ENCODE measurements at regions not wholly inside any gene's neighbourhood (a gene's known extent, or its start where the extent isn't known, plus 50 kb on each side); places are given as distances from the start of the nearest gene placed in this dataset.

GRCh38 chr18:76594966-76595365, 99.9 kb upstream of the ZNF516 start:
- DNase-seq = no peak

DNA sequence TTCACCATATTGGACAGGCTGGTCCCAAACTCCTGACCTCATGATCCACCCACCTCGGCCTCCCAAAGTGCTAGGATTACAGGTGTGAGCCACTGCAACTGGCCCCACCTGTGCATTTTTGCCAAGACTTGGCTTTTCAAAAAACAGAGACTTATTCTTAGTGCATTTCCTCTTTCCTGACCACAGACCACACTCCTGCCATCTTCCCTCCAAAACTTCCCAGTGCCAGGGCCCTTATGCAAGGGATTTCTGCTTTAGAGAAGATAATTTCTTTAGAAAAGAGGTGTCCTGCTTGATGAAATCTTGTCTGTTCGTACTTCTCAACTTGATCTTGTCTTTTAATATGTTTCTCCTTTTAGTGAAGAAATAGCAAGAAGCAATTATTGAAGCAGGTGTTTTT, 98.8 kb upstream of the ZNF516 start:
- DNase-seq = no peak

DNA sequence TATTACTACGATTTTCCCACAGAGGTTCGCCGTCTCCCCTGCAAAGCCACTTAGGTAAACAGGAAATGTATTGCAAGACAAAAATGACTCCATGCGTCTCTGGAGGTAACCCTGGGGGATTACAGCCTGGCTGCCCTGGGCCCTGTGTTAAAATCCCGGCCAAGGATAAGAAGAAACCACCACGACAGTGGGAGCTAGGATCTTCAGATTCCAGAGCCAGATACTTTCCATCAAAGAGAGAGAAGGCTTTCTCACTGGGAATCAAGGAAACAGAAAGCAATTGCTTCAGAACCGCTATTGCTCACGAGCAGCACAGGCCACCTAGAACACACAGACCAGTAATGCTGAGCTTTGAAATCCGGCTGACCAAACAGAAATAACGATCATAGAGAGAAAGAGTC, 97.9 kb upstream of the ZNF516 start:
- DNase-seq = no peak

DNA sequence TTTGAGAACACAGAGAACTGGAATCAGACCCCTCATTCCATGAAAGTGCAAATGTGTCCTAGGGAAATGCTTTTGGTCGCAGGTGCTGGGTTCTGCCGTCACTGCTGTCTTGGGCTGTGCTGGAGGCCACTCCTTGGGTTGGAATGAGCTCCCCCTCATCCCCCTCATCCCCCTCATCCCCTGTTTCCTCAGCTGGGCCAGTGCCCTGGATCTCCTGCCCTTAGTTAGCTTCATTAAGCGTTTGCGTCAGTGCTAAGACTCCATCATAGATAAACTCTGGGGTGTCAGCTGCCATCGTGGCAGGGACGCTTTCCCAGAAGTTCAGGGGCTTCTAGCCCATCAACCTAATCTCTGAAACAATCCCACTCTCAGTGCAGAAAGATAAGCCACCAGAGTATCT, 97.1 kb upstream of the ZNF516 start:
- no peak for DNase-seq

DNA sequence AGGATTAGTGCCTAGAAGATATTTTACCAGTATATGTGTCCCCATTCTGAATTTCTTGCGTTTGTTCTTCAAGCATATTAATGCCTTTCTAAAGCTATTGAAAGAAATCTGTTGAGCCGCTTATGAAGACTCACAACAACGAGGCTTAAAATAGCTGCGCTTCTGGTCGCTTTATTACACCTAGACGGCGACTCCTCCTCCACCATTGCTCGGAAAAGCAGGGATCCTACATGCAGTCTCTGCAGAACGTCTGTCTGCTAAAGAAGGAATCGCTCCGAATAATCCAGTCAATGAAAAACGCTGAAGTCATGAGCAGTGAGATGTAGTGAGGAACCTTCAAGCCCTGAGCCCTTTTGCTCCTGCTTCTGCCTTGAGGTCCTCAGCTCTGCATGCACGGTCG, 94.8 kb upstream of the ZNF516 start:
- DNase-seq = no peak

GRCh38 chr18:76589316-76589715, 94.3 kb upstream of the ZNF516 start:
- DNase-seq = no peak

GRCh38 chr18:76588601-76589226, 93.7 kb upstream of the ZNF516 start:
- DNase-seq = no peak

GRCh38 chr18:76587879-76588271, 92.8 kb upstream of the ZNF516 start:
- DNase-seq = no peak

- DNase-seq = no peak
Observed at GRCh38 chr18:76587147-76587878, 92.3 kb upstream of the ZNF516 start.

DNA sequence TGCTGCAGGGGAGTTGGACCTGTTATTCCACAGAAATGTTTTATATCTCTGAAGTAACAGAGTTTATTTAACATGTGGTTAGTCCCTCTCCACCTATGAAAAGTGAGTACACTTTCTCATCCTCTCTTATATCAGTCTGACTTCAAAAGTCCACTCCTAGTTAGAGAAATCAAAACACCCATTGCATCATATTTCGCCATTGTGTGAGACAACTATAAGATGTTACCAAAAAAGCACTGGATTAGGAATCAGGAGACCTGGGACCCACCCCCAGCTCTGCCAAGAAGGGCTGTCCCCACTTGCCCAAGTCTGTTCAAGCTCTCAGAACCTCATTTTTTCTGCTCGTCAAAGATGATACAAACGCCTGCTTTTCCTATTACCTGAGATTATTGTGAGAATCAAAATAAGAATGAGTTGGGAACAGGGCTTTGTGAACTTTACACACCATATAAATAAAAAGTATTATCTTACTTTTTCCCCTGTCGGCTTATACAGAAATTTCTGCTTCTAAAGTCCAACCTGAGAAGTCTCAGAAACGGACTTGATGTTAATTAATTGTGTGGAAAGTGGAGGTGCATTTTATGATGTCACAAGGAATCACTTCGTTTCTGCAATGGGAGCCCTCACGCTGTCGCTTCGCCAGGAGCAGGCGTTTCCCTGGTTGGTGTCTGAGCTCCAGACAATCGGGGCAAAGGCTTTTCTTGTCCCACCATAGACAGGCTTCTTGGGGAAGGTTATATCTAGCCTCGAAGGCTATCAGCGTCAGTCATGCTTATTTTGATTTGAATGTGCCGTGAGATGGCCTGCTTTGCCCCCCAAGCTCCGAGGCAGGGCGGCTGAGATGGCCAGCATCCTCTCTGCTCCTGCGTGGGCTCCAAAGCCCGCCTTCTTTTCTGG, 89.6 kb upstream of the ZNF516 start:
- no peak for DNase-seq

DNA sequence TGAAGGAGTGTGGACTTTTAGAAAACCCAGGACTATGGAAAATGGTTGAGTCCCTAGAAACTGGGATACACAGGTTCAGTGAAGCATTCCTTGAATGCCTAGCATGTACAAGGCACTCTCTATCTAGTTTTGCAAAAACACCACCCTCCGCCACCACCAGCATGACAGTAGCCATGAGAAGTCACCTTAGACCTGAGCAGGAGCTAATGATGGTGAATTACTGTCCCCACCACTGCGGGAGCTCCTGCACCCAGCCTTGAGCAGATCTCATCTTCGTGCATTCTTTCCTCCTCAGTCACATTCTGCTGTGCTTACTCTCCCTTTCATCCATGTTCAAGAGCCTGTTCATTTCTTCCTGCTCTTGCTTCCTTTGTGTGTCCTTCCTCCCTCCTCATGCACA, 86.2 kb upstream of the ZNF516 start:
- DNase-seq = no peak

- DNase-seq = no peak
Observed at GRCh38 chr18:76580288-76580962, 85.4 kb upstream of the ZNF516 start.

DNA sequence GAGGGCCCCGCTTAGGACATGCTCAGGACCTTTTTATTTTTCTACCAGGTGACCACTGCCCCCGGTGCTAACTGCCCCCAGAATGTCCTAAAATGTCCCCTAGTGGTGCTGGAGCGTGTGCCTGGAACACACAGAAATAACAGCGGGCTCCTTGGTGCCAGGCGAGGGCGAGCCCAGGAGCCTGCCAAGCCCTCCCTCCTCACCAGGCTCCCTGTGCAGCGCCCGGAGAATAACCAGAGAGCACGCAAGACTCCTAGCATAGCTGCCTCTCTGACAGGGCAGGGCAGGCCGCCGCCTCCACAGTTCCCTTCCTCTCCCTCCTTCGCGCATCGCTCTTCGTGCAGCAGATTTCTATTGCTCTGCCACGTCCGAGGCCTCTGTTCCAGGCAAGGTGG, 84.3 kb upstream of the ZNF516 start:
- no peak for DNase-seq

GRCh38 chr18:76578571-76579300, 83.7 kb upstream of the ZNF516 start:
- no peak for DNase-seq

- DNase-seq = no peak
Observed at GRCh38 chr18:76573325-76574025, 78.4 kb upstream of the ZNF516 start.

DNA sequence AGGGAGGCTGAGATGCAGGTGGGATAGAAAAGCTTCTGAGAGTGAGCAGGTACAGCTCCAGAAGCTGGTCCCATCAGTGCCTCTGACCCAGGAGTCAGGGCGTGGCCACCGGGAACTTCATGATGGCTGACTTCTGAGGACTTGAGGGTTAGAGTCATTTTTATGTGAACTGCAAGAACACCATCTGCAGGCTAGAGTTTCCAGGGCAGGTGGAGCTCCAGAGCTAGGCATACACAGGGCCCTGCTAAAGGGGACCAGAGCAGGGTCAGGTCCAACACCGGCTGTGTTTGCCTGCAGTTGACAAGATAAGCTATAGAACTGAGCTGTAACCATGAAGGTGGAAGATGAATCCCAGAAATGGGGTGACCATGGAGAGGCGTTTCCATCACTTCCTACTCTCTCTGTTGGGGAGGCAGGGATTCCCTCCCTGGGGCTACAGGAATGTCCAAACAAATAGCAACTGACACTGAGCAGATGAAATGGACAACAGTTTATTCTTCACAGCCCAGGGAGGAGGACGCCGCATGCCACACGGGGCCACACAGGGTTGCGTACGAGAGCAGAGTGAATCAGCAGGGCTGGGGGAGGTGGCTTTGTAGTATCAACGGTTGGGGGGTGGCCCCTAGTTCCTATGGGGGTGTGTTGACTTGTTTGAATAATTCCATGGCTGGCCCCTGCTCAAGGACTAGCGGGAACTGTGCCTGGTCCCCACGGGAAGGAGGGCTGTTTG, 77.6 kb upstream of the ZNF516 start:
- DNase-seq = no peak

DNA sequence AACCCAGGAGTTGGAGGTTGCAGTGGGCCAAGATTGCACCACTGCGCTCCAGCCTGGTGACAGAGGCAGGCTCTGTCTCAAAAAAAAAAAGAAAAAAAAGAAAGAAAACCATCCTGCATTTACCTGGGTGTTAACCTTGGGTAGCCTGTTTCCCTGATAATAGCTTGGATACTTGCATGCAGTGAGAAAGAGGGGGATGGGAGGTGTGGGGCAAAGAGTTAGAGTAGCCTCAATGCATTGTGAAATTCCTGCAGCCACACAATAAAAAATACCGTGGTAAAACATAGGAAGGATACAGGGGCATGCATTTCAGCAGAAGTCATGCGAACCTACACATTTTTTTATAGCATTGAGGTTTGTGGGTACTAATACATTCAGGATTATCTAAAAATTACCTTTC, 76.6 kb upstream of the ZNF516 start:
- no peak for DNase-seq

- no peak for DNase-seq
Observed at GRCh38 chr18:76570856-76571255, 75.8 kb upstream of the ZNF516 start.

DNA sequence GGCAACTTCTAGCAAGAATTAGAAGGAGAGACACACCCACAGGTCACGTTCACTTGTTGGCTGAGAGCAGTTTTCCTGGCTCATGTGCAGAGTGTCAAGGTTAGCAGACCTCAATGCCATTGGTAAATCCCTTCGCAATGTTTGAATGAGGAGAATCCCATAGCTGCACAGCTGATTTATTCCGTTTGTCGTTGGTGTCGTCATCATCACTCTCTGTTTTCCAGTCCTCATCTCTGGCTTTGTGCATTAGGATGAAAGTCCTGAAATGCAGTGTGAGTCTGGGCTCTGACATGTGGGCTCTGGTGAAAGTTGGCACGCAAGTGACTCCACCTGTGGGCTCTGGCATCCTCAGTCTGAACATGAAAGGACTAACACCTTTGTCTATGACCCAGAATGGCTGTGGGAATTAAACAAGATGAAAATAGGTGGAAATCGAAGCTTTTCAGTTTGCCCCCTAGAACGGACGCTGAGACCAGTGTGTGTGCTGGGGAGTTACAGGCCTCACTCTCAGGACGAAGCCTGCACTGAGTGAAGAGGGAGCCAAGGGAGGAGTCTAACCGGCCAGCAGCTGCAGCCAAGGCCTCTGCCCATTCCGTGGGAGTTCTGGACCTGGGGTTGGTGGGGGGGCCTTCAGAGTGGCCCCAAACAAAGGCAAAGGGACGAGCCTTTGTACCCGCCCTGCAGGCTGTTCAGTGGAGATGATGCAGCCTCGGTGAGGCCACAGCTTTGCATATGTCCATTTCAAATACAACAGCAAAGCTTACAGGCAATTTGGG, 74.8 kb upstream of the ZNF516 start:
- no peak for DNase-seq

- DNase-seq = no peak
Observed at GRCh38 chr18:76568731-76569130, 73.7 kb upstream of the ZNF516 start.

Data from activated CD4-positive, alpha-beta T cell treated with anti-CD3 and anti-CD28 coated beads for 48 hours (primary cell).